Prostate gland (tissue), 2 donors: ENCODE measurements at regions not wholly inside any gene's neighbourhood (a gene's known extent, or its start where the extent isn't known, plus 50 kb on each side); places are given as distances from the start of the nearest gene placed in this dataset.
"Not testable (repeated sequence)": the region's sequence is repeated elsewhere in the genome, so short reads cannot be mapped to it uniquely, and the experiment has no call there.

Source experiments
- DNase-seq: peaks from one replicate; pipeline ENCODE4 v3.0.0-alpha.2; 2019; ENCODE audit warnings: low spot score
- H3K27ac ChIP-seq, 2 donors: fragments of 200-600 bp; sonication (generic); 2 replicates each; pipeline ENCODE4 v1.5.1; 2017 to 2019
- H3K27me3 ChIP-seq: fragments of 200-600 bp; sonication (generic); replicated peaks from 2 replicates; pipeline ENCODE4 v1.5.1; 2019; ENCODE audit not compliant: insufficient read depth
- H3K36me3 ChIP-seq, 2 donors: fragments of 200-600 bp; sonication (generic); 1 replicate in 1 of 2; 2 replicates in 1 of 2; pipeline versions ENCODE4 v1.5.1 to v1.8.1; 2017 to 2019
- H3K4me1 ChIP-seq: fragments of 200-600 bp; sonication (generic); replicated peaks from 2 replicates; pipeline ENCODE4 v1.5.1; 2019
- H3K4me3 ChIP-seq, 2 donors: fragments of 200-600 bp; sonication (generic); 2 replicates each; pipeline ENCODE4 v1.5.1; 2017 to 2019
- H3K9me3 ChIP-seq: fragments of 200-600 bp; sonication (generic); 2 replicates; pipeline ENCODE4 v1.5.1; 2017
- CTCF ChIP-seq, 4 experiments: fragments of 200-600 bp in 2 of 4; fragments of 450-650 bp in 2 of 4; sonication (generic) in 2 of 4; IDR thresholded peaks; 1 replicate in 3 of 4; 2 replicates in 1 of 4; pipeline ENCODE4 v1.5.1; 2016 to 2019; ENCODE audit warnings: antibody characterized with exemption in 4 of 4, mild to moderate bottlenecking in 2 of 4, moderate library complexity in 2 of 4
- POLR2A ChIP-seq: fragments of 450-650 bp; IDR thresholded peaks from one replicate; pipeline ENCODE4 v1.6.1; 2016; ENCODE audit warnings: antibody characterized with exemption, mild to moderate bottlenecking
- POLR2AphosphoS5 ChIP-seq: sonication (generic); formaldehyde crosslinking; IDR thresholded peaks from one replicate; pipeline ENCODE4 v1.6.1; 2017; ENCODE audit warnings: antibody characterized with exemption
- WGBS: methylation state at CpG from one replicate; pipeline ENCODE4 v1.1.5; 2018; 5-methylcytosine and 5-hydroxymethylcytosine counted together
- intact Hi-C: fragments of 100-400 bp; cut with DNase I; formaldehyde crosslinking; loops from one replicate; pipeline ENCODE4 v1.14.2; 2022

GRCh38 chr16:10256784-10257641 is 74.8 kb upstream of the GRIN2A start:
- 16% methylated on average over 16 of the region's 17 CpGs for WGBS
- Histone ChIP-seq H3K36me3 (no peaks in the 10 kb centered on the region), H3K4me1 (no peaks in the 10 kb centered on the region), H3K27ac (no peak overlapping the region), H3K4me3 (no peak overlapping the region), H3K9me3 (no peaks in the 10 kb centered on the region), H3K27me3 (no peaks in the 10 kb centered on the region)
- TF ChIP-seq POLR2A, result no peak
- peak; percentile 50 to 67 (median 51) for TF ChIP-seq CTCF (IDR thresholded peaks at IDR 0.05)
- no peak for TF ChIP-seq POLR2AphosphoS5
- intact Hi-C loops, result loop anchor here (2.0 kb wide), 1 partner anchor 252 kb away; no protein-coding TSS in a partner anchor
- DNase-seq, result no peak

- intact Hi-C loops, result loop anchor here (2.0 kb wide), 1 partner anchor 251 kb away; no protein-coding TSS in a partner anchor
- H3K36me3 ChIP-seq, H3K27me3 ChIP-seq, H3K4me3 ChIP-seq, H3K4me1 ChIP-seq, H3K27ac ChIP-seq, DNase-seq, H3K9me3 ChIP-seq: not testable (repeated sequence)
- 89% methylated on average over 10 of the region's 10 CpGs for WGBS
Measured at GRCh38 chr16:10257642-10258251, 75.5 kb upstream of the GRIN2A start.

- WGBS, result 72% methylated on average over 10 of the region's 10 CpGs
- H3K27ac ChIP-seq, intact Hi-C loops, H3K9me3 ChIP-seq, H3K36me3 ChIP-seq, H3K4me3 ChIP-seq, H3K27me3 ChIP-seq, H3K4me1 ChIP-seq, DNase-seq: not testable (repeated sequence)
Measured at GRCh38 chr16:10258930-10259603, 76.8 kb upstream of the GRIN2A start.

- no peak for TF ChIP-seq POLR2AphosphoS5
- Histone ChIP-seq H3K4me1 (no peaks in the 10 kb centered on the region), H3K27ac (no peak overlapping the region), H3K9me3 (no peaks in the 10 kb centered on the region), H3K36me3 (no peaks in the 10 kb centered on the region), H3K27me3 (no peaks in the 10 kb centered on the region), H3K4me3 (no peak overlapping the region)
- no peak for DNase-seq
- intact Hi-C loops, result no loop called here
- 54% methylated on average over 11 of the region's 11 CpGs for WGBS
Measured at GRCh38 chr16:10261077-10261476, 78.8 kb upstream of the GRIN2A start.

- H3K36me3 ChIP-seq, H3K9me3 ChIP-seq, H3K27ac ChIP-seq, intact Hi-C loops, H3K27me3 ChIP-seq, H3K4me1 ChIP-seq, H3K4me3 ChIP-seq, DNase-seq: not testable (repeated sequence)
- 30% methylated on average over 6 of the region's 6 CpGs for WGBS
Measured at GRCh38 chr16:10261526-10261925, 79.3 kb upstream of the GRIN2A start.

GRCh38 chr16:10262377-10263132 is 80.3 kb upstream of the GRIN2A start:
- Histone ChIP-seq H3K4me1 (no peaks in the 10 kb centered on the region), H3K36me3 (no peaks in the 10 kb centered on the region), H3K27ac (no peak overlapping the region), H3K27me3 (no peaks in the 10 kb centered on the region), H3K9me3 (no peaks in the 10 kb centered on the region), H3K4me3 (no peak overlapping the region)
- no peak for TF ChIP-seq POLR2A
- no peak for TF ChIP-seq CTCF (IDR thresholded peaks at IDR 0.05)
- no peak for TF ChIP-seq POLR2AphosphoS5
- DNase-seq, result no peak
- intact Hi-C loops, result no loop called here
- 87% methylated on average over 7 of the region's 7 CpGs for WGBS
